H54 (cell line): ENCODE measurements at regions not wholly inside any gene's neighbourhood (a gene's known extent, or its start where the extent isn't known, plus 50 kb on each side); places are given as distances from the start of the nearest gene placed in this dataset.

Source experiments
- DNase-seq: peaks from one replicate; pipeline ENCODE4 v3.0.0; 2011; ENCODE audit warnings: low spot score, mixed read lengths; ENCODE audit not compliant: insufficient read length
- FAIRE-seq: peaks from 3 replicates; lab custom pipeline; 2011; peaks lifted over from hg19 to GRCh38; lab: Jason Lieb, UNC
- POLR2A ChIP-seq: IDR thresholded peaks from 2 replicates; pipeline ENCODE4 v1.6.1; 2011; ENCODE audit warnings: low read depth, mild to moderate bottlenecking, low read length

GRCh38 chr4:175176710-175177109, 258.6 kb downstream of the ADAM29 start:
- DNase-seq: no peak
- no peak for TF ChIP-seq POLR2A
- no peak for FAIRE-seq

- no peak for FAIRE-seq
- no peak for DNase-seq
- no peak for TF ChIP-seq POLR2A
These were observed 272.5 kb downstream of the ADAM29 start for GRCh38 chr4:175190654-175191053.

GRCh38 chr4:175198056-175198455, 279.9 kb downstream of the ADAM29 start:
- no peak for TF ChIP-seq POLR2A
- no peak for FAIRE-seq

GRCh38 chr4:175215208-175215607, 297.1 kb downstream of the ADAM29 start:
- DNase-seq (no peak), FAIRE-seq (no peak)
- no peak for TF ChIP-seq POLR2A

More at GRCh38 chr4:175198056-175198455, 279.9 kb downstream of the ADAM29 start:
- no peak for DNase-seq

DNA sequence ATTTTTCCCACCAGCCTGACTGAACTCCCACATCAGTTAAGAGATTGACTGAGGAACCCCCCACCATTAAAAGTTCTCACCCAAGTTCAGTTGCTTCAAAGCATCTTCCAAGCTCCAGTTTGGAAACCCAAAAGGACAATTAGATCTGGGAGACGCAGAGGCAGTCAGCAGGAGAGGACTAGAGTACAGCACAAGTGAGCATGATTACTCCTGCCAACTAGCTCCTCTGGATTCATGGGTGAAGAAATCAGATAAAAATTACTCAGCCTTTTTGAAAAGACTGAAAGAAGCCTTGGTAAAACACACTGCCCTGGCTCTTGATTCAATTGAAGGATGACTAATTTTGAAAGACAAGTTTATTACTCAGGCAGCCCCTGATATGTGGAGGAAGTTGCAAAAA, 297.5 kb downstream of the ADAM29 start:
- no peak for DNase-seq
- FAIRE-seq: no peak
- no peak for TF ChIP-seq POLR2A

GRCh38 chr4:175229154-175229553, 311.0 kb downstream of the ADAM29 start:
- DNase-seq (no peak), FAIRE-seq (no peak)
- TF ChIP-seq POLR2A: no peak

- FAIRE-seq (no peak), DNase-seq (no peak)
- TF ChIP-seq POLR2A: no peak
These were observed 316.0 kb downstream of the ADAM29 start for GRCh38 chr4:175234162-175234561.

- FAIRE-seq: no peak
- TF ChIP-seq POLR2A: no peak
- no peak for DNase-seq
These were observed 320.8 kb downstream of the ADAM29 start for GRCh38 chr4:175238827-175239517.

GRCh38 chr4:175246941-175247340, 328.8 kb downstream of the ADAM29 start:
- FAIRE-seq: no peak

DNA sequence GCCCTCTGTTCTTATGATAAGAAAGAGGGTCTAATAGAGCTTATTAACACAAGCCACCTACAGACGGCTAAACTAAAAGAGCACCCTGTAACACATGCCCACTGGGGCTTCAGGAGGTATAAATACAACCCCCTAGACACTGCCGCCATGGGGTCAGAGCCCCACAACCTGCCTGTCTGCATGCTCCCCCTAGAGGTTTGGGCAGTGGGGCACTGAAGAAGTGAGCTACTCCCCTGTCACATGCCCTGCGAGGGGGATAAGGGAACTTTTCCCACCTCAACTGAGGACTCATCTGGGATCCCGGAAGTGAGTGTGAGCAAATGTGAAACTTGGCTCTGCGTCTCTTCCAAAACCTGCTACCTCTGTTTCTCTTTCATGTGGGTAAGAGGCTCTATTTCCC, 334.5 kb downstream of the ADAM29 start:
- FAIRE-seq (no peak), DNase-seq (no peak)
- no peak for TF ChIP-seq POLR2A

More at GRCh38 chr4:175246941-175247340, 328.8 kb downstream of the ADAM29 start:
- no peak for DNase-seq
- TF ChIP-seq POLR2A: no peak

- DNase-seq: no peak
- no peak for FAIRE-seq
- no peak for TF ChIP-seq POLR2A
These were observed 335.2 kb downstream of the ADAM29 start for GRCh38 chr4:175253184-175253902.

GRCh38 chr4:175263537-175263936, 345.4 kb downstream of the ADAM29 start:
- no peak for TF ChIP-seq POLR2A
- FAIRE-seq (no peak), DNase-seq (no peak)

- FAIRE-seq (no peak), DNase-seq (no peak)
These were observed 353.0 kb downstream of the ADAM29 start for GRCh38 chr4:175271010-175271630.

DNA sequence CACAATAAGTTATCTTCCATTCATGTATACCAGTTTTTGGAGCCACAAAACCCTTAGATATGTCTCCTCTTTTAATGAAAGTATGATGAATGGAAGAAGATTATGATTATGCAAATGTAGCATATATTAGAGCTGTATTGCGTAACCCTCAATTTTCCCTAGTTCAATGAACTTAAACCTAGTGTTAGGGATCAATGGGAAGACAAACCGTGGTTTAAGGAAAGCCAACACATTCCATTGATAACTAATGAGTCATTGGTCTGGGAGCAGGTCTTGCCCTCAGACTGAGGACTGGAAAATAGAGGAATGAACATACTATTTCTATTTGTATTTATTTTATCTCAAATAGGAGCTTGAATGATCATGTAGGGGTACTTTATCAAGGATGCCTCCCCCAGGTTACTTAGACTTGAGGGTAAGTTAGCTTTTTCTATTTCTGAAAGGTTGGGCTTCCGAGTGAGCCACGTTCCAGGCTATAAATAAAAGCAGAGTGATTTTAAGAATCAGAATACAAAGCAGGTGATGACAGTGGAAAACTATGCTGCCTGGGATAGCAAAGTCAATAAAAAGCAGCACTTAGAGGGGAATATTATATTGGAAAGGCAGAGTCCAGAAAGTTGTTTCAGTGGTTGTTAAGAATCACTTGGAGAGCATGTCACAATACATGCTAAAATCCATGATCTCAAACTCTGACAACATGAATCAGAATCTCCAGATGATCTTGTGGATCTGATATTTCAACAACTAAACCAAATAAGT, 356.0 kb downstream of the ADAM29 start:
- FAIRE-seq (no peak), DNase-seq (no peak)
- TF ChIP-seq POLR2A: no peak

More at GRCh38 chr4:175271010-175271630, 353.0 kb downstream of the ADAM29 start:
- TF ChIP-seq POLR2A: no peak

DNA sequence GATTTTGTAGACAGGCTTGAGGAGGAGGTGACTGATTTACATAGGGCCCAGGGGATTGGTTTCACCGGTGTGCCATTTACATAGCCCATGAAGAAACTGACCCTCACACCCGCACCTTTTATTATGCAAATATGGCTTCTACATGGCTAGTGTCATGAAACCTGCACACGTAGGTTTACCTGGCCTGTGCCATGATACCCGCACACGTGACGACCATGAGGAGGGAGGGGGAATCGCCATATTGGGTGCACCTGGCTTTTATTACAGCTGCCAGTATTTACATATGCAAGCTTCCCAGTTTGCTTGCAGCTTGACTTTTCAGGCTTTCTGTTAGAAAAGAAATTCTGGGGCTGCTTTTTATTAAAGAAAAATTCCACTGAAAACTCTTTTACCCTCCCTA, 359.7 kb downstream of the ADAM29 start:
- no peak for DNase-seq
- TF ChIP-seq POLR2A: no peak
- no peak for FAIRE-seq
